Thyroid gland (tissue), 4 donors: ENCODE measurements at regions not wholly inside any gene's neighbourhood (a gene's known extent, or its start where the extent isn't known, plus 50 kb on each side); places are given as distances from the start of the nearest gene placed in this dataset.
"Not testable (repeated sequence)": the region's sequence is repeated elsewhere in the genome, so short reads cannot be mapped to it uniquely, and the experiment has no call there.

Source experiments
- DNase-seq, 2 donors: peaks; one replicate each; pipeline ENCODE4 v3.0.0-alpha.2; 2019
- H3K27ac ChIP-seq, 3 donors: fragments of 200-600 bp; sonication (generic); 1 replicate in 2 of 3; 2 replicates in 1 of 3; pipeline ENCODE4 v1.5.1; 2016 to 2019; ENCODE audit warnings: mild to moderate bottlenecking in 1 of 3, moderate library complexity in 1 of 3
- H3K27me3 ChIP-seq: fragments of 200-600 bp; sonication (generic); one replicate; pipeline ENCODE4 v1.5.1; 2019
- H3K36me3 ChIP-seq, 2 donors: fragments of 200-600 bp; sonication (generic); one replicate each; pipeline ENCODE4 v1.5.1; 2016 to 2019
- H3K4me1 ChIP-seq, 2 donors: fragments of 200-600 bp; sonication (generic); one replicate each; pipeline ENCODE4 v1.5.1; 2017 to 2019
- H3K4me3 ChIP-seq, 3 donors: fragments of 200-600 bp; sonication (generic); replicated peaks in 1 of 3; 1 replicate in 2 of 3; 2 replicates in 1 of 3; pipeline ENCODE4 v1.5.1; 2016; ENCODE audit warnings: mild to moderate bottlenecking in 1 of 3
- H3K9me3 ChIP-seq: fragments of 200-600 bp; sonication (generic); one replicate; pipeline ENCODE4 v1.5.1; 2017
- CTCF ChIP-seq, 6 experiments: fragments of 200-600 bp in 3 of 6; fragments of 450-650 bp in 3 of 6; sonication (generic) in 3 of 6; IDR thresholded peaks; one replicate each; pipeline ENCODE4 v1.5.1; 2016 to 2019; ENCODE audit warnings: antibody characterized with exemption in 6 of 6, mild to moderate bottlenecking in 2 of 6, inconsistent platforms in 1 of 6, moderate library complexity in 1 of 6
- POLR2A ChIP-seq, 2 donors: fragments of 450-650 bp; IDR thresholded peaks; one replicate each; pipeline ENCODE4 v1.6.1; 2017; ENCODE audit warnings: antibody characterized with exemption in 2 of 2, mild to moderate bottlenecking in 2 of 2, moderate library complexity in 1 of 2
- WGBS, 2 donors: methylation state at CpG; one replicate each; pipeline ENCODE4 v1.1.5; 2017; 5-methylcytosine and 5-hydroxymethylcytosine counted together
- intact Hi-C: fragments of 100-400 bp; cut with DNase I; formaldehyde crosslinking; loops from one replicate; pipeline ENCODE4 v1.15.1; 2023

DNA sequence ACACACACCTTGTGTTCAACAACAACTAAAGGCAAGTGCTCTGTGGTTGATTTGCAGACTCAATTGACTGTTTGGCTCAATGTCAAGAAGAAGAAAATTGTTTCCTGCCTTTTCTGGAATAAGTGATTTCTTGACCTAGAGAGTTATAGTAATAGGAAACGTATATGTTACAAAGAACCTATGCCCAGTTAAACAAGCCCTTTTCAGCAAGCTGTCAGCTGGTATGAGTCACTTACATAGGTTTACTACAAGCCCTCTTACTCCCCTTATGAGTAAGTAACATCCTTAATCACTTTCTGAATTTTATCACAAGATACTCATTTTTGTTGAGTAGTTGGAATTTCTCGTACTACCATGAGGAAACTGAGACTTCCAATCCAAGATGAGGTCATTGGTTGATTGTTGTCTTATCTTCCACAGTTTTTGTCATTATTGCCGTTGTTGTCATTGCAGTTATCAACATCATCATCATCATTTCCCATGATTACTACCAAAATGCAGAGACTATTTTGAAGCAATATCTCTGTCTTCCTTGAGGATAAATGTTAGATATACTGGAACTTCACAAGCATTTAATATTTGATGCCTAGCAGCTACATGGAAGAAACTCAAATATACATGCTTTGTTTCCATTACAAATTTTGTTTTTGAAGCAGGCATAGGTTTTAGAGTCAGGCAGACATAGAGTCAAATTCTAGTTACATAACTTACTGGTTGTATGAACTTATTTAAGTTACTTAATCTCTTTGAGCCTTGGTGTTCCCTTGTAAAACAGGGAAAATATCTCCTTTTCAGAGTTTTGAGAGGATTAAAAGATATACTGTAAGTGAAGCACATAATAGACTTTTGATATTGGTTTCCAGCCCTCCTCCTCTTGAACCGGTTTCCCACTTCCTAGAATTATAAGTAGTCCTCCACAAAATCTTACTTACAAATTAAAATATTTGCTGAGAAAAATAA is 106.0 kb downstream of the RAP2A start:
- 58 to 59% methylated on average over 4 of the region's 4 CpGs for WGBS, 2 donors
- Histone ChIP-seq H3K4me3 (no peak overlapping the region), H3K27me3 (no peaks in the 10 kb centered on the region), H3K36me3 (no peaks in the 10 kb centered on the region), H3K9me3 (no peaks in the 10 kb centered on the region), H3K4me1 (no peaks in the 10 kb centered on the region), H3K27ac (no peak overlapping the region)
- TF ChIP-seq CTCF (IDR thresholded peaks at IDR 0.05) (no peak), POLR2A (IDR thresholded peaks at IDR 0.05) (no peak)
- no peak for DNase-seq
- intact Hi-C loops: no loop called here

GRCh38 chr13:97540696-97541095 is 106.7 kb downstream of the RAP2A start:
- 44 to 47% methylated on average over 6 of the region's 6 CpGs for WGBS, 2 donors
- no peaks in the 10 kb centered on the region for H3K9me3 ChIP-seq

GRCh38 chr13:97542102-97542685 is 108.2 kb downstream of the RAP2A start:
- DNase-seq: no peak
- H3K9me3 ChIP-seq: no peaks in the 10 kb centered on the region
- 84 to 85% methylated on average over 3 of the region's 4 CpGs for WGBS, 2 donors
- H3K27ac ChIP-seq: no peak overlapping the region
- H3K36me3 ChIP-seq: no peaks in the 10 kb centered on the region
- no peaks in the 10 kb centered on the region for H3K4me1 ChIP-seq
- H3K27me3 ChIP-seq: no peaks in the 10 kb centered on the region
- TF ChIP-seq CTCF (IDR thresholded peaks at IDR 0.05) (no peak), POLR2A (IDR thresholded peaks at IDR 0.05) (no peak)
- intact Hi-C loops: no loop called here
- no peak overlapping the region for H3K4me3 ChIP-seq

More at GRCh38 chr13:97540696-97541095, 106.7 kb downstream of the RAP2A start:
- Histone ChIP-seq H3K36me3 (no peaks in the 10 kb centered on the region), H3K27me3 (no peaks in the 10 kb centered on the region), H3K27ac (no peak overlapping the region), H3K4me1 (no peaks in the 10 kb centered on the region), H3K4me3 (no peak overlapping the region)
- intact Hi-C loops: no loop called here
- DNase-seq: no peak
- TF ChIP-seq POLR2A (IDR thresholded peaks at IDR 0.05) (no peak), CTCF (IDR thresholded peaks at IDR 0.05) (no peak)

GRCh38 chr13:97544031-97544765 is 110.2 kb downstream of the RAP2A start:
- no peaks in the 10 kb centered on the region for H3K9me3 ChIP-seq
- H3K27ac ChIP-seq: no peak overlapping the region
- no peak for TF ChIP-seq POLR2A (IDR thresholded peaks at IDR 0.05)
- TF ChIP-seq CTCF (IDR thresholded peaks at IDR 0.05): no peak
- no peak for DNase-seq
- intact Hi-C loops: no loop called here
- no peaks in the 10 kb centered on the region for H3K27me3 ChIP-seq
- no peaks in the 10 kb centered on the region for H3K36me3 ChIP-seq
- 90 to 92% methylated on average over 3 of the region's 3 CpGs for WGBS, 2 donors
- H3K4me3 ChIP-seq: no peak overlapping the region
- H3K4me1 ChIP-seq: no peaks in the 10 kb centered on the region

DNA sequence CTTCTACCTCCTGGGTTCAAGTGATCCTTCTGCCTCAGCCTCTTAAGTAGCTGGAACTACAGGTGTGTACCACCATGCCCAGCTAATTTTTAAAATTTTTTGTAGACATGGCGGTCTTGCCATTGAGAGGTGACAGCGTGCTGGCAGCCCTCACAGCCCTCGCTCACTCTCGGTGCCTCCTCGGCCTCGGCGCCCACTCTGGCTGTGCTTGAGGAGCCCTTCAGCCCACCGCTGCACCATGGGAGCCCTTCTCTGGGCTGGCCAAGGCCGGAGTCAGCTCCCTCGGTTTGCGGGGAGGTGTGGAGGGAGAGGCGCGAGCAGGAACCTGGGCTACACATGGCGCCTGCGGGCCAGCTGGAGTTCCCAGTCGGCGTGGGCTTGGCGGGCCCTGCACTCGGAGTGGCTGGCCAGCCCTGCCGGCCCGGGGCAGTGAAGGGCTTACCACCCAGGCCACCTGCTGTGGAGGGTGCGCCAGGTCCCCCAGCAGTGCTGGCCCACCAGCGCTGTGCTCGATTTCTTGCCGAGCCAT is 111.1 kb downstream of the RAP2A start:
- DNase-seq, intact Hi-C loops, H3K9me3 ChIP-seq, H3K36me3 ChIP-seq, H3K4me3 ChIP-seq, H3K27me3 ChIP-seq, H3K27ac ChIP-seq, H3K4me1 ChIP-seq: not testable (repeated sequence)
- WGBS, 2 donors: 83 to 90% methylated on average over 10 to 13 of the region's 25 CpGs
